OCI-LY1 (cell line): ENCODE measurements at regions not wholly inside any gene's neighbourhood (a gene's known extent, or its start where the extent isn't known, plus 50 kb on each side); places are given as distances from the start of the nearest gene placed in this dataset.

Experiments
- EZH2 ChIP-seq: fragments of 200-600 bp; sonication (generic), shearing (Covaris generic); IDR thresholded peaks from 2 replicates; pipeline ENCODE4 v1.8.0; 2017; ENCODE audit warnings: borderline replicate concordance, mixed run types, mild to moderate bottlenecking, antibody characterized with exemption, low read length, moderate library complexity, mixed read lengths
- TF ChIP-seq, protein P1 (sequence below): fragments of 200-600 bp; sonication (generic), shearing (Covaris generic); IDR thresholded peaks from 2 replicates; pipeline ENCODE4 v1.5.1; 2017; ENCODE audit warnings: mild to moderate bottlenecking, antibody characterized with exemption, low read length, moderate library complexity, mixed read lengths

DNA sequence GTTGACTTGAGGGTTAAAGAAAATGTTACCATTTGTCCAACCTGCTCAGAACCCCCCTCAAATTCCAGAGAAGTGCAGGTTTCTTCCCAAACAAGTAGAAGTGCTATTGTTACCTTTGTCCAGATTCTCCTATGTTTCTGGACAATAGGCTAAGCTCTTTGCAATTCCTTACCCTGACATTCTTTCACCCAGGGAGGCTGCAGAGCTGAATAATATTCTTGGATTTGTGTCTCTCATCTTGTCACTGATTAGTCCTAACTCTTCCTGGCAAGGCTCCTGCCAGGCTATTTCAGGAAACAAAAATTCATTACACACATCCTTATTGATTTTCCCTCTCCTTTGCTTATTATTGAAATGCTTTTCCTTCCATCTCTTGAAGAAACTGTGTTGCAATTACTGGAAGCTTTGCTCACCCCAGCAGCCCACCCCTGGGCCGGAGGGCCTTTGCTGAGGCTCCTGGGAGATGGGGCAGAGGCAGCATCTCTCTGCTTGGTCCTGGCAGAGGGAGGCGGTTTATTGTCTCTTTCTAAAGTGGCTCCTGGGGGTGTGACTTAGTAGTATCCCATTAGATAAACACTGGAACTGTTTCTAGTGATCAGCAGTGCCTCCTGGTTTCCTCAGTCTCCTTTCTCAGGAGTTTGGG, 207.5 kb upstream of the PELI2 start:
- TF ChIP-seq, protein P1, sequence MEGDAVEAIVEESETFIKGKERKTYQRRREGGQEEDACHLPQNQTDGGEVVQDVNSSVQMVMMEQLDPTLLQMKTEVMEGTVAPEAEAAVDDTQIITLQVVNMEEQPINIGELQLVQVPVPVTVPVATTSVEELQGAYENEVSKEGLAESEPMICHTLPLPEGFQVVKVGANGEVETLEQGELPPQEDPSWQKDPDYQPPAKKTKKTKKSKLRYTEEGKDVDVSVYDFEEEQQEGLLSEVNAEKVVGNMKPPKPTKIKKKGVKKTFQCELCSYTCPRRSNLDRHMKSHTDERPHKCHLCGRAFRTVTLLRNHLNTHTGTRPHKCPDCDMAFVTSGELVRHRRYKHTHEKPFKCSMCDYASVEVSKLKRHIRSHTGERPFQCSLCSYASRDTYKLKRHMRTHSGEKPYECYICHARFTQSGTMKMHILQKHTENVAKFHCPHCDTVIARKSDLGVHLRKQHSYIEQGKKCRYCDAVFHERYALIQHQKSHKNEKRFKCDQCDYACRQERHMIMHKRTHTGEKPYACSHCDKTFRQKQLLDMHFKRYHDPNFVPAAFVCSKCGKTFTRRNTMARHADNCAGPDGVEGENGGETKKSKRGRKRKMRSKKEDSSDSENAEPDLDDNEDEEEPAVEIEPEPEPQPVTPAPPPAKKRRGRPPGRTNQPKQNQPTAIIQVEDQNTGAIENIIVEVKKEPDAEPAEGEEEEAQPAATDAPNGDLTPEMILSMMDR, result no peak
- TF ChIP-seq EZH2, result no peak
